KMS-11 (cell line): ENCODE measurements at regions not wholly inside any gene's neighbourhood (a gene's known extent, or its start where the extent isn't known, plus 50 kb on each side); places are given as distances from the start of the nearest gene placed in this dataset.

ENCODE experiments used
- H2AFZ ChIP-seq: fragments of 200-600 bp; sonication (generic); 2 replicates; pipeline ENCODE4 v1.6.1; 2016; ENCODE audit warnings: antibody characterized with exemption, mixed run types, low read depth
- H3K27ac ChIP-seq: fragments of 200-600 bp; sonication (generic); 2 replicates; pipeline ENCODE4 v1.6.1; 2016; ENCODE audit warnings: mild to moderate bottlenecking, mixed run types
- H3K27me3 ChIP-seq: fragments of 200-600 bp; sonication (generic); 2 replicates; pipeline ENCODE4 v1.6.1; 2017; ENCODE audit warnings: mild to moderate bottlenecking, low read depth, mixed run types, moderate library complexity; ENCODE audit not compliant: insufficient read depth
- H3K36me3 ChIP-seq: fragments of 200-600 bp; sonication (generic); 2 replicates; pipeline ENCODE4 v1.6.1; 2017; ENCODE audit warnings: mild to moderate bottlenecking, mixed run types; ENCODE audit not compliant: insufficient read depth
- H3K4me1 ChIP-seq: fragments of 200-600 bp; sonication (generic); 2 replicates; pipeline ENCODE4 v1.6.1; 2016; ENCODE audit warnings: mild to moderate bottlenecking, low read depth, mixed run types; ENCODE audit not compliant: poor library complexity, severe bottlenecking
- H3K4me2 ChIP-seq: fragments of 200-600 bp; sonication (generic); 2 replicates; pipeline ENCODE4 v1.7.0; 2016; ENCODE audit warnings: mild to moderate bottlenecking, mixed run types
- H3K4me3 ChIP-seq: fragments of 200-600 bp; sonication (generic); IDR thresholded peaks from 2 replicates; pipeline ENCODE4 v1.6.1; 2017; ENCODE audit warnings: low read depth, low read length, mixed read lengths; ENCODE audit not compliant: insufficient read depth
- H3K79me2 ChIP-seq: fragments of 200-600 bp; sonication (generic); 2 replicates; pipeline ENCODE4 v1.6.1; 2016; ENCODE audit warnings: low read depth, mixed run types; ENCODE audit not compliant: insufficient read depth
- H3K9ac ChIP-seq: fragments of 200-600 bp; sonication (generic); 2 replicates; pipeline ENCODE4 v1.6.1; 2016; ENCODE audit warnings: mild to moderate bottlenecking, mixed run types
- H4K20me1 ChIP-seq: fragments of 200-600 bp; sonication (generic); 2 replicates; pipeline ENCODE4 v1.6.1; 2016; ENCODE audit warnings: mild to moderate bottlenecking, mixed run types; ENCODE audit not compliant: insufficient read depth
- TF ChIP-seq, protein P1 (sequence below): fragments of 200-600 bp; sonication (generic); conservative IDR thresholded peaks from 2 replicates; pipeline ENCODE4 v1.6.1; 2017; ENCODE audit warnings: low read depth, mild to moderate bottlenecking, antibody characterized with exemption, low read length, moderate library complexity, mixed read lengths

DNA sequence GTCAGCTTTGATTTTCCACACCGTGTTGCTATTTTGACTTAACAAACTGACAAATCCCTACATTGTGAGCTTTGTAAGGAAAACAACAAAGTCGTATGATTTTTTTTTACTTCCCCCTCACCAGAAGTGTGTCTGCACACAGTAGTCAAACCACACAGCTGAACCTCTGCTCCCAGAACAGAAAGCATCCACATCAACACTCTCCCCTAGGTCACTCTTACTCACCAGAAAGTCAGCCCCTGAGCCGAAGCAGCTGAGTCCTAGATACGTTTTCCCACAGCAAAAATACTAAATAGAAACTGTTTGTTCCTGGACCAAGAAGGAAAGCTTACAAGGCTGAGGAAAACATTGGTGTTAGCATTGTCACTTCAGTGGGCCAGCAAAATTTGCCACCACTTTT is 305.7 kb downstream of the DHX15 start:
- H3K4me1 ChIP-seq: no peaks in the 10 kb centered on the region

DNA sequence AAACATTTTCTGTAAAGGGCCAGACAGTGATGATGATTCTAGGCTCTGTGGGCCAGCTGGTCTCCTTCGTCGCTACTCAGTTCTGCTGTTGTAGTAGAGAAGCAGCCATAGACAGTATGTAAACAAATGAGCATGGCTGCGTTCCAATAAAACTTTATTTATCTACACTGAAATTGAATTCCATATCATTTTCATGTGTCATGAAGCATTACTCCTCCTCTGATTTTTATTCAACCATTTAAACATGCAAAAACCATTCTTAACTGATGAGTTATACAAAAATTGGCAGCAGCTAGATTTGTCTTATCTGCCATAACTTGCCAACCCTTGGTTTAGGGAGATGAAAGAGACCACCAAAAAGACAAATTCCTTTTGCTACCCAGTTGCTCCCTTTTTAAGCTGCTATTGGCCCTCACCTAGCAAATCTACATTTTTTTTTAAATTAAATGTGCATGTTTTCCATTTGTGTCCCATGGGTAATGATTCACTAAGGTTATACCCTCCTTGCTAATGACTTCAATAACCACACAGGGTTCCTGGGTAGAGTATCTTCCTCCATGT is 309.9 kb downstream of the DHX15 start:
- Histone ChIP-seq H2AFZ (no peak overlapping the region), H3K27ac (no peak overlapping the region), H4K20me1 (no peaks in the 10 kb centered on the region), H3K27me3 (no peaks in the 10 kb centered on the region), H3K9ac (no peak overlapping the region), H3K4me1 (no peaks in the 10 kb centered on the region), H3K4me2 (no peak overlapping the region), H3K36me3 (no peaks in the 10 kb centered on the region), H3K4me3 (no peak overlapping the region), H3K79me2 (no peaks in the 10 kb centered on the region)
- TF ChIP-seq, protein P1, sequence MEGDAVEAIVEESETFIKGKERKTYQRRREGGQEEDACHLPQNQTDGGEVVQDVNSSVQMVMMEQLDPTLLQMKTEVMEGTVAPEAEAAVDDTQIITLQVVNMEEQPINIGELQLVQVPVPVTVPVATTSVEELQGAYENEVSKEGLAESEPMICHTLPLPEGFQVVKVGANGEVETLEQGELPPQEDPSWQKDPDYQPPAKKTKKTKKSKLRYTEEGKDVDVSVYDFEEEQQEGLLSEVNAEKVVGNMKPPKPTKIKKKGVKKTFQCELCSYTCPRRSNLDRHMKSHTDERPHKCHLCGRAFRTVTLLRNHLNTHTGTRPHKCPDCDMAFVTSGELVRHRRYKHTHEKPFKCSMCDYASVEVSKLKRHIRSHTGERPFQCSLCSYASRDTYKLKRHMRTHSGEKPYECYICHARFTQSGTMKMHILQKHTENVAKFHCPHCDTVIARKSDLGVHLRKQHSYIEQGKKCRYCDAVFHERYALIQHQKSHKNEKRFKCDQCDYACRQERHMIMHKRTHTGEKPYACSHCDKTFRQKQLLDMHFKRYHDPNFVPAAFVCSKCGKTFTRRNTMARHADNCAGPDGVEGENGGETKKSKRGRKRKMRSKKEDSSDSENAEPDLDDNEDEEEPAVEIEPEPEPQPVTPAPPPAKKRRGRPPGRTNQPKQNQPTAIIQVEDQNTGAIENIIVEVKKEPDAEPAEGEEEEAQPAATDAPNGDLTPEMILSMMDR: no peak

More for the DNA sequence above, 305.7 kb downstream of the DHX15 start:
- no peak overlapping the region for H3K4me2 ChIP-seq
- TF ChIP-seq, protein P1: no peak
- H3K79me2 ChIP-seq: no peaks in the 10 kb centered on the region
- no peaks in the 10 kb centered on the region for H4K20me1 ChIP-seq
- H3K4me3 ChIP-seq: no peak overlapping the region
- H3K9ac ChIP-seq: no peak overlapping the region
- no peak overlapping the region for H2AFZ ChIP-seq
- no peaks in the 10 kb centered on the region for H3K27me3 ChIP-seq
- no peaks in the 10 kb centered on the region for H3K36me3 ChIP-seq
- no peak overlapping the region for H3K27ac ChIP-seq

DNA sequence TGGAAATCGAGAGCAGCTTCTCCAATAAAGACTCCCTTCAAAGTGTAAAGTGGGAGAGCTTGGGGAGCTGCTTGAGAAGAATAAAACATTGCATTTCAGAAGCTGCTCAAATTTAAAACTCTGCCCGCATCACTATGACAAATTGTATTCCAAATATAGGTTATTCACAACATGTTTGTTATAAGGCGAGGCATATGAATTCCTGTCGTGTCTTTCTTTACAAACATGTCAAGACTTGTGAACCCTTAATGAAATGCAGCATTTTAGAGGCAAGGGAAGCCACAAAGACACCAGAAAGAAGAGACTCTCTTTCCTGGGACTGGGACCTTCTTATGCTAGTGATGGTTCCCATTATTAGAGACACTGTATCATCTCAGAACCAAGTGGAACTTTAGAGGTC is 311.2 kb downstream of the DHX15 start:
- Histone ChIP-seq H3K4me1 (no peaks in the 10 kb centered on the region), H4K20me1 (no peaks in the 10 kb centered on the region), H2AFZ (no peak overlapping the region), H3K4me3 (no peak overlapping the region), H3K27me3 (no peaks in the 10 kb centered on the region), H3K27ac (no peak overlapping the region), H3K79me2 (no peaks in the 10 kb centered on the region), H3K36me3 (no peaks in the 10 kb centered on the region), H3K4me2 (no peak overlapping the region), H3K9ac (no peak overlapping the region)
- TF ChIP-seq, protein P1: no peak

DNA sequence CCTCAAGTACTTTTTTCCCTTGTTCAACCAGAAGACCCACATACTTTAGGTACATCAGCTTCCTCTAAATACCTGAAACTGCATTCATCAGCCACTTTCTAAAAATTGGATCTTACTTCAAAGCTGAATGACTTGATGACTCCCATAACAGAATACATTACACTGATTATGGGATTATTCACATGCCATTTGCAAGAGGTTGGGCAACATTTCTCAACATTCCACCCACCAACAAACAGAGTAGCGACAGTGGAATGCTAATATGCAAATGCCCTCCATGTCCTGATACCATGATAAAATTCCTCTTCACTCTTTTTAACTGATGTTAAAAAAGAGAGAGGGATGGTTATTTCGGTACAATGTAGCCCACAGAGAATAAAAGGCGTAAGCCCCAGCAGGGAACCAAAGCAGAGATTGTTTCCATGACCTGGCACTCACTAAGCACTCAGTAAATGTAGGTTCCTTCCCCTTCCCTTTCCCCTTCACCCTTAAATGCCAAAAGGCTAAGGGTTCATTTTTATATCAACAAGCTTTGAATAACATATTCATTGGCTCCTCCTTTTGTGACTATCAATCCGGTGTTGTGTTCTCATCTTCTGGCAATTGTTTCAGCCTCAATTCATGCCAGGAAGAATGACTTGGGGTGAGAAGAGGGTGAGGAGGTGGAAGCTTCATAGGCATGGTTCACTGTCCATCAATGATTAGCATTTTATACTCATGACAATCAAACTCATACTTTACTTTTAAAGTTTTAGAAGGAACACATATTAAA is 317.2 kb downstream of the DHX15 start:
- H3K36me3 ChIP-seq: no peaks in the 10 kb centered on the region
- H3K4me1 ChIP-seq: no peaks in the 10 kb centered on the region
- no peaks in the 10 kb centered on the region for H3K79me2 ChIP-seq
- H3K9ac ChIP-seq: no peak overlapping the region
- no peak overlapping the region for H3K27ac ChIP-seq
- H3K4me3 ChIP-seq: no peak overlapping the region
- H3K27me3 ChIP-seq: no peaks in the 10 kb centered on the region
- TF ChIP-seq, protein P1: no peak
- no peaks in the 10 kb centered on the region for H4K20me1 ChIP-seq
- H2AFZ ChIP-seq: no peak overlapping the region
- no peak overlapping the region for H3K4me2 ChIP-seq
